Hippocampal formation (tissue), 2 donors: ENCODE measurements at regions not wholly inside any gene's neighbourhood (a gene's known extent, or its start where the extent isn't known, plus 50 kb on each side); places are given as distances from the start of the nearest gene placed in this dataset.
"Not testable (repeated sequence)": the region's sequence is repeated elsewhere in the genome, so short reads cannot be mapped to it uniquely, and the experiment has no call there.

Source experiments
- DNase-seq, 2 donors: peaks; one replicate each; lab custom pipeline; 2025; lab: John Stamatoyannopoulos, UW

- not testable (repeated sequence) for DNase-seq
Measured at GRCh38 chr14:48266201-48266600, 590.8 kb upstream of the MDGA2 start.

DNA sequence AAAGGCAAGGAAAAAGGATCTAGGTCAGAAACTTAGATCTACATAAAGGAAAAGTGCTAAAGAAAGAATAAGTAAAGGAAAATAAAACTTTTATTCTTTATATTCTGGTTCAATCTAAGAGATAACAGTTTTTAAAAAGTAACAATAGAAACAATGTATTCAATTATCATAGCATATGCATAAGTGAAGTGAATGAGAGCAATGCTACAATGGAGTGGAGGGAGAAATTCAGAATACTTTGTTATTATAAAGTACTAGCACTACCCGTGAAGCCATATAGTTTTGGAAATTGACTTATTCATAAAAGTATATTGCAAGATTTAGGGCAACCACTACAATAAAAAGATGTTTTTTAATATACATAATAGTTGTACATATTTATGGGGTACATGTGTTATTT, 586.0 kb upstream of the MDGA2 start:
- no peak for DNase-seq

DNA sequence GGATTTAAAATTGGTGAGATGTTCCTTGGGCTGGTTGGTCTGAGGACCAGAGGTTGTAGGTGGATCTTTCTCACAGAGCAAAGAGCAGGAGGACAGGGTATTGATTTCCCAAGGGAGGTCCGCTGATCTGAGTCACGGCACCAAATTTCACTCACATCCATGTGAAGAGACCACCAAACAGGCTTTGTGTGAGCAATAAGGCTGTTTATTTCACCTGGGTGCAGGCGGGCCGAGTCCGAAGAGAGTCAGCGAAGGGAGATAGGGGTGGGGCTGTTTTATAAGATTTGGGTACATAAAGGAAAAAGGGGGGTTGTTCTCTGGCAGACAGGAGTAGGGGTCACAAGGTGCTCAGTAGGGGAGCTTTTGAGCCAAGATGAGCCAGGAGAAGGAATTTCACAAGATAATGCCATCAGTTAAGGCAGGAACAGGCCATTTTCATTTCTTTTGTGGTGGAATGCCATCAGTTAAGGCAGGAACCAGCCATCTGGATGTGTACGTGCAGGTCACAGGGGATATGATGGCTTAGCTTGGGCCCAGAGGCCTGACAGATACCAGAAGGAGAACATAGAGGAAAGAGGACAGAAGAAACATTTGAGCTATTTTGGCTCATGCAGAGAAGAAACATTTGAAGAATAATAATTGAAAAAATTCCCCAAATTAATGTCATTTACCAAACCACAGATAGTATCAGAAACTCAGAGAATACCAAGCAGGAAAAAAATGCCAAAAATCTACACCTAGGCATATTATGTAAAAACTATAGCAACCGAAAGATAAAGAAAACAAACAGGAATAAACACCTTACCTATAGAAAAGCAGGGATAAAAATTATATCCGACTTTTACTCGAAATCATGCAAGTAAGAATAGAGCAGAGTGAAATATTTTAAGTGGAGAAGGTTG, 585.2 kb upstream of the MDGA2 start:
- DNase-seq, result not testable (repeated sequence)

- not testable (repeated sequence) for DNase-seq
Measured at GRCh38 chr14:48259876-48260275, 584.5 kb upstream of the MDGA2 start.

DNA sequence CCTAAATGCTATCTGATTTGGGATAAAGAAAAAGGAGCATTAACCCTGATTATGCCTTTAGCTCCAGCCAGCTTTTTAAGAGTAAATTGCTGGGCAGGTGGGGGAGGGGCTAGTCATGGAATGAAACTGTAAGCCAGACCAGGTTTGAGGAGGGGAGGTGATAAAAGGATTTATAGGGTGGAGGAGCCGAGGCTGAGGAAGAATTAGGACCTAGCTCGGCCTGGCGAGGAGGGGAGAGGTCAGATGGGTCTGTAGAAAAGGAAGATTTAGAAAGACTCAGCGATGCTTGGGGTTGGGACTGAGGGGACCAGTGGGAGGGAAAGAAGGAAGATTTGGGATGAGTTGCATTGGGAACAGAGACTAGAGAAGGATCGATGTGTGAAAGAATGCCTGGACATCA, 583.8 kb upstream of the MDGA2 start:
- DNase-seq, result not testable (repeated sequence)

- DNase-seq, result not testable (repeated sequence)
Measured at GRCh38 chr14:48258703-48259102, 583.3 kb upstream of the MDGA2 start.

DNA sequence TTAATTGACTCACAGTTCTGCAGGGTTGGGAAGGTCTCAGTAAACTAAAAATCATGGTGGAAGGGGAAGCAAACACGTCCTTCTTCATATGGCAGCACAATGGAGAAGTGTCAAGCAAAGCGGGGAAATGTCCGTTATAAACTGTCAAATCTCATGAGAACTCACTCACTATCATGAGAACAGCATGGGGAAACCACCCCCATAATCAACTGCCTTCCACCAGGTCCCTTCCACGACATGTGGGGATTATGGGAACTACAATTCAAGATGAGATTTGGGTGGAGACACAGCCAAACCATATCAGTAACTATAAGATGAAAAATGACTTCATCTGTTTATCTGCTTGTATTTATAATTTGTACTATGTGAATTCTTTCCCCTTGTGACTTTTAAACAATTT, 577.6 kb upstream of the MDGA2 start:
- no peak for DNase-seq

DNA sequence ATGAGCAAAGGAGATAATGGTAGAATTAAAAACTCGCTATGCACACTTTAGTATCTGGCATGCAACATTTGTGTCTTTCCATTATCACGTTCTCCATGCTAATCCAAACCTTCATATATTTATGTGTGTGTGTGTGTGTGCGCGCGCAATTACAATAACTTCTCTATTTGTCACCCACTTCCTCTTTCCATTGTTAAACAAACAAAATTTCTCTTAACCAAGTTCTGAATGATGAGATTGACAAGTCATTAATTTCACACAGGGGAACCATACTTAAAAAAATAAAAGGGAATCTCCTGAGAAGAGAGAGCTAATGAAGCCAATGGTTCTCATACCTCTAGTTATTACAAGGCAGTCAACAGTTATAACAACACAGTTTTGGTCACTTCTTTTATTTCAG, 575.9 kb upstream of the MDGA2 start:
- no peak for DNase-seq

GRCh38 chr14:48250575-48250974, 575.2 kb upstream of the MDGA2 start:
- DNase-seq, result no peak

DNA sequence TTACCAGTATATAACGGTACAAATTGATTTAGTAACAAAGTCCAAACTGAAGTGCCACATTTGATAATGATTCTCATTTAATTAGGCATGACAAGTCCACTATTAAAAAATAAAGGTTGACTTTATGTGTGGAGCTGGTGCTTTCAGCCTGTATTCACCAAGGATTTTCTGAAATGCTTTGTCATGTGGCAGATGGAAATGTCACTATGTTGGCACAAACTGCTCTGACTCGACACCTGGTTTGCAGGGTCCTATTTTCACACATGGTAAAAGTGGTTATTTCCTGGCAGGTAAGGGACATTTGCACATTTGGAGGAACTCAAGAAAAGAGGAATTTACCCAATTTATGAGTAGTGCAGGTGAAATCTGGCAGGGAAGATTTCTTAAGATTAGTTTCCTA, 572.6 kb upstream of the MDGA2 start:
- no peak for DNase-seq

DNA sequence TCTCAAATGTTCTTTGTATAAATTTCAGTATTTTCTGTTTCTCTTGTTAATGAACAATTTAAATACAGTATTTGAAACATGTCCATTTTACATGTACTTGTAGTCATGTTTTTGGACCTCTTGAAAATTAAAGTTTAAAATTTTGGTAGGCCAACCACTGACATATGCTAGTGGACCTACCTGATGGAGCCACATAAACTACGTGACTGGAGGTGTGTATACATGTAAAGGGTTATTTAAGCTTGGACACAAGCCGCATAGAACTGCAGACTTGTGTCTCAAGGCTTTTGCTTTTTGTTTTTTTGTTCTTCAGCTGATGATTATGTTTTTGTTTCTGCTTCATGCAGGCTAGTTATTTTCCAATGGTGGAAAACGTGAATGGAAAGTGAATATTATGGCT, 568.5 kb upstream of the MDGA2 start:
- DNase-seq, result no peak

DNA sequence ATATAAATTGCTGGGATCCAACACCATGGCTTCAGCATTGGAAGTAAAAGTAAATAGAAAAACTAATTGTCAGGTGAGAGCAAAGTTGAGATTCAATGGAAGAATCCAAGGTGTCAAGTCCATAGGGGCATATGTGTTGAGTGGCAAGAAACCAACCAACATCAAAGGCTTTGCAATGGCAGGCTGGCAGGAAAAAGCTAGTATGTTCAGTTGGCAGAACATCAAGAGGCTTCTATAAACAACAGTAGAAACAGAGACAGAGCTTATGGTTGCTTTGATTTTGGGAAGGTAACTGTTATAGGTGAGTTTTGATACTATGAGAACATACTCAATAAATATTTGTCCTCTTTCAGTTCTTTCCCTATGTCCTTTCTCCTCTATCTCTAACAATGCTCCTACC, 553.7 kb upstream of the MDGA2 start:
- DNase-seq, result no peak

DNA sequence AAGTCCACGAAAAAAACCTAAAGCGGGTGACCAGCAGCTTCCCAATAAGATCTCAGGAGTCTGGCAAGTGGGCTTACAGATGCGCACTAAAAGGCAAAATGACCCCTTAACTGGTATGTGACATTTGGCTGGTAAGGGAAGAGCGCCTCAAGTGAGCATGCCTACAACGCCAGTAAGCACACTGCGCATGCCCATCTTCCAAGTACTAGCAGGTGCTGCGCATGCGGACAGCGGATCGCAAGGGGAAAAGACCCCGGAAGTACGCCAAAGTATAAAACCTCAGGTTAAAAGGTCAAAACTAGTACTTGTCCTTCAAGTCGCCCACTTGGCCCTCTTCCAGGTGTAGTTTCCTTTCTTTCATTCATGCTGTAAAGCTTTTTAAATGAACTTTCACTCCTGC, 518.5 kb upstream of the MDGA2 start:
- no peak for DNase-seq

- not testable (repeated sequence) for DNase-seq
Measured at GRCh38 chr14:48149624-48150023, 474.2 kb upstream of the MDGA2 start.

- no peak for DNase-seq
Measured at GRCh38 chr14:48140804-48141203, 465.4 kb upstream of the MDGA2 start.

- DNase-seq, result no peak
Measured at GRCh38 chr14:48129472-48129871, 454.1 kb upstream of the MDGA2 start.

GRCh38 chr14:48127674-48128073, 452.3 kb upstream of the MDGA2 start:
- no peak for DNase-seq

GRCh38 chr14:48125654-48126053, 450.2 kb upstream of the MDGA2 start:
- DNase-seq, result no peak

- DNase-seq, result no peak
Measured at GRCh38 chr14:48113713-48114112, 438.3 kb upstream of the MDGA2 start.

DNA sequence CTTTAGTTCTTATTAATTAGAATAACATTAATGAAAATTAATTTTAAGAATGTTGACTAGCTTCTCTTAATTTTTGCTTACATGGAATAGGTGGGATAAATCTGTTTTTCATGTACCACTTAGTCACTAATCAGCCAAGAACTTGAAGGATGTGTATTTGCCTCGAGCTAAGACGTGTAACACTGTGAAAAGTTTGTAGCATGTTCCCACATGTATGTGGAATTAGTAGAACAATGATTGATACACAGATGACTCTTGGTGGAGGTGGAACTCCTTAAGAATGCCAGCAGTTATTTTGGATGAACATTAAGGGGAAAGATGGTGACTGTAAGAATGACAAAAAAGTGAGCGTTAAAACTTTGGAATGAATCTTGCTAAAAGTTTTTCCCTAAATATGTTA, 435.7 kb upstream of the MDGA2 start:
- no peak for DNase-seq

- no peak for DNase-seq
Measured at GRCh38 chr14:48107646-48108045, 432.2 kb upstream of the MDGA2 start.

GRCh38 chr14:48096897-48097296, 421.5 kb upstream of the MDGA2 start:
- DNase-seq, result no peak

GRCh38 chr14:48086516-48086915, 411.1 kb upstream of the MDGA2 start:
- no peak for DNase-seq

DNA sequence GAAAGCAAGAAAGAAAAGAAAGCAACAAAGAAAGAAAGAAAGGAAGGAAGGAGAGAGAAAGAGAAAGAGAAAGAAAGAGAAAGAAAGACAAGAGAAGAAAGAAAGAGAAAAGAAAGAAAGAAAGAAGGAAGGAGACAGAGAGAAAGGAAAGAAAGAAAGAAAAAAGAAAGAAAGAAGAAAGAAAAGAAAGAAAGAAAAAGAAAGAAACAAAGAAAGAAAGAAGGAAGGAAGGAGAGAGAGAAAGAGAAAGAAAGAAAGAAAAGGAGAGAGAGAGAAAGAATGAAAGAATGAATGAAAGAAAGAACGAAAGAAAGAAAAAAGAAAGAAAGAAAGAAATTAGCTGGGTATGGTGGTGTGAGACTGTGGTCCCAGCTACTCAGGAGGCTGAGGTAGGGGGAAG, 400.1 kb upstream of the MDGA2 start:
- no peak for DNase-seq
